ENCODE measurements at regions not wholly inside any gene's neighbourhood (a gene's known extent, or its start where the extent isn't known, plus 50 kb on each side); places are given as distances from the start of the nearest gene placed in this dataset.

DNA sequence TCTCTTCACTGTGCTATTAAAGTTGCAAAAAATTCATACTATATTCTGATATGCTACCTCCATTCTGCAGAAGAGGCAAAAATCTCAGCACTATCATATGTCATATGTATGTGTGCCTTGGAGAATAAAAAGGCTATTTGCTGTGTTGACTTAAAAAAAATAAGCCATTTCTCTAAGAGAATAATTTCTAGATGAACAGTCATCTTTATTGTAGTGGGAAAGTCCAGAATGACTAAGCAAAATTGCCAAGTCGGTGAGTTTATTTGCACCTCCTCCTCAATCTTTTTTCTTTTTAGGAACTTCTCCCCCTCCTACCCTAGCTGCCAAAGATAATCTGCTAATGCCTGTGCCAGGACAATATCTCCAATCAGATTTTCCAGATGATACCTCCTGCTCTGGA is 353.8 kb upstream of the FAR2 start:
- H3K4me3 ChIP-seq = no peak overlapping the region
- H3K27ac ChIP-seq (ENCODE audit: control insufficient read depth, insufficient read depth) = no peak overlapping the region
- H3K9me3 ChIP-seq (replicated peaks; ENCODE audit: control insufficient read depth, insufficient read depth, low read length) = no peaks in the 10 kb centered on the region
- no peak overlapping the region for H3K4me2 ChIP-seq (ENCODE audit: control insufficient read depth, insufficient read depth)
- ChIA-PET POLR2A (no interaction called here), RAD21 (ENCODE audit: unreplicated experiment) (no interaction called here), SMC1A (ENCODE audit: uncharacterized antibody, unreplicated experiment) (no interaction called here), CTCF (no interaction called here)
- intact Hi-C loops (cut with micrococcal nuclease; ENCODE audit: unreplicated experiment) (no loop called here), in situ Hi-C loops (cut with MboI) (no loop called here)
- no peak for ATAC-seq
- DNase-seq (ENCODE audit: low read depth, low spot score) = no peak
- no peak overlapping the region for H2AFZ ChIP-seq (ENCODE audit: control insufficient read depth, low read depth, low read length)
- 0% methylated on average over 1 of the region's 1 CpG for WGBS (ENCODE audit: insufficient coverage, insufficient replicate concordance, low lambda C conversion rate, missing lambda C conversion rate)
- TF ChIP-seq NRF1 (conservative IDR thresholded peaks at IDR 0.05; ENCODE audit: low read depth, low read length) (no peak), ZNF207 (IDR thresholded peaks at IDR 0.05; ENCODE audit: borderline replicate concordance) (no peak), EGR1 (IDR thresholded peaks at IDR 0.05; ENCODE audit: borderline replicate concordance in 1 of 2, low read depth in 2 of 2, low read length in 2 of 2) (no peak), SUPT20H (IDR thresholded peaks at IDR 0.05; ENCODE audit: borderline replicate concordance, control insufficient read depth, low read depth, low read length) (no peak), NFXL1 (IDR thresholded peaks at IDR 0.05; ENCODE audit: borderline replicate concordance) (no peak), RBBP5 (conservative IDR thresholded peaks at IDR 0.05) (no peak), RFX5 (IDR thresholded peaks at IDR 0.05; ENCODE audit: low read depth, low read length) (no peak), CBX5 (IDR thresholded peaks at IDR 0.05; ENCODE audit: low read depth) (no peak), ZBTB11 (CRISPR knock-in tag; IDR thresholded peaks at IDR 0.05) (no peak), BACH1 (IDR thresholded peaks at IDR 0.05; ENCODE audit: borderline replicate concordance) (no peak), ZBTB33 (IDR thresholded peaks at IDR 0.05) (no peak), TARDBP (IDR thresholded peaks at IDR 0.05; ENCODE audit: borderline replicate concordance) (no peak), NFYB (IDR thresholded peaks at IDR 0.05; ENCODE audit: insufficient read depth, low read depth, low read length) (no peak), TAF1 (IDR thresholded peaks at IDR 0.05; ENCODE audit: borderline replicate concordance, low read depth, low read length) (no peak)
- TF ChIP-seq, protein P1, sequence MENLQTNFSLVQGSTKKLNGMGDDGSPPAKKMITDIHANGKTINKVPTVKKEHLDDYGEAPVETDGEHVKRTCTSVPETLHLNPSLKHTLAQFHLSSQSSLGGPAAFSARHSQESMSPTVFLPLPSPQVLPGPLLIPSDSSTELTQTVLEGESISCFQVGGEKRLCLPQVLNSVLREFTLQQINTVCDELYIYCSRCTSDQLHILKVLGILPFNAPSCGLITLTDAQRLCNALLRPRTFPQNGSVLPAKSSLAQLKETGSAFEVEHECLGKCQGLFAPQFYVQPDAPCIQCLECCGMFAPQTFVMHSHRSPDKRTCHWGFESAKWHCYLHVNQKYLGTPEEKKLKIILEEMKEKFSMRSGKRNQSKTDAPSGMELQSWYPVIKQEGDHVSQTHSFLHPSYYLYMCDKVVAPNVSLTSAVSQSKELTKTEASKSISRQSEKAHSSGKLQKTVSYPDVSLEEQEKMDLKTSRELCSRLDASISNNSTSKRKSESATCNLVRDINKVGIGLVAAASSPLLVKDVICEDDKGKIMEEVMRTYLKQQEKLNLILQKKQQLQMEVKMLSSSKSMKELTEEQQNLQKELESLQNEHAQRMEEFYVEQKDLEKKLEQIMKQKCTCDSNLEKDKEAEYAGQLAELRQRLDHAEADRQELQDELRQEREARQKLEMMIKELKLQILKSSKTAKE (IDR thresholded peaks at IDR 0.05; ENCODE audit: low read depth, poor library complexity, severe bottlenecking) = no peak
- H3K4me1 ChIP-seq (ENCODE audit: control insufficient read depth, insufficient read depth, low read length) = no peaks in the 10 kb centered on the region
- FAIRE-seq = no peak
- no peaks in the 10 kb centered on the region for H3K79me2 ChIP-seq (ENCODE audit: control insufficient read depth, insufficient read depth, low read length)
- BruUV-seq (replicated peaks) = no TSS peak
- no peaks in the 10 kb centered on the region for H3K36me3 ChIP-seq (ENCODE audit: control insufficient read depth in 2 of 2, insufficient read depth in 2 of 2, low read length in 1 of 2)
- H4K20me1 ChIP-seq (ENCODE audit: control insufficient read depth, insufficient read depth) = no peaks in the 10 kb centered on the region
- no peaks in the 10 kb centered on the region for H3K27me3 ChIP-seq (replicated peaks in 1 of 2; ENCODE audit: control insufficient read depth in 2 of 2, insufficient read depth in 2 of 2, low read length in 1 of 2)
- H3K9ac ChIP-seq (ENCODE audit: control insufficient read depth, insufficient read depth, low read length) = no peak overlapping the region
